GM10248 (cell line): ENCODE measurements at regions not wholly inside any gene's neighbourhood (a gene's known extent, or its start where the extent isn't known, plus 50 kb on each side); places are given as distances from the start of the nearest gene placed in this dataset.

Experiments used
- CTCF ChIA-PET: fragments of 300-600 bp; sonication (Branson Sonifier 250); formaldehyde crosslinking; extraction: SDS; loops from one replicate; lab custom pipeline; 2021; ENCODE audit warnings: antibody characterized with exemption; lab: Yijun Ruan, JAX
- POLR2A ChIA-PET: fragments of 350-650 bp; sonication (Branson Sonifier 250); formaldehyde crosslinking; extraction: SDS; loops from one replicate; lab custom pipeline; 2020; ENCODE audit warnings: antibody characterized with exemption; lab: Yijun Ruan, JAX
- DNase-seq: peaks from one replicate; pipeline ENCODE4 v3.0.0; 2012; ENCODE audit errors: extremely low spot score
- TF ChIP-seq, protein P1 (sequence below): IDR thresholded peaks from 2 replicates; pipeline ENCODE4 v1.5.1; 2012; ENCODE audit warnings: mild to moderate bottlenecking, low read depth; ENCODE audit errors: extremely low read depth, missing control alignments, control extremely low read depth

DNA sequence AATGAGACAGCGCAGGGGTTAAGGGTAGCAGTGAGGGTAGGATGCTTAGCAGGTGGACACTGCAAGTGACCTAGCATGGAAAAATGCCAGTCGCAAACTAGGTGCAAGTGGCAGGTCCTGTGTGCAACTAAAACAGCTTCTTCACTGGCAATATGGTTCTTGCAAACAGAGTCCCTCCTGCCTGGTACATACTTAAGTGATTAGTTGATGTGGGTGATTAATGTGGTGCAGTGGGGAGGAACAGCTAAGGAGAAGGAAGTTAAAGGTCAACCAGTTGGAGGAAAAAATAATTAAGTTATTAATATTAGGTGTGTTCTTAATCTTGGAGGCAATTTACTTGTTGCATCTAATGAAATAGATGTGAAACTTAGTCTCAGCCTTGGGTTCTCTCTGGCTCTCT, 121.6 kb upstream of the IGFBP7 start:
- TF ChIP-seq, protein P1, sequence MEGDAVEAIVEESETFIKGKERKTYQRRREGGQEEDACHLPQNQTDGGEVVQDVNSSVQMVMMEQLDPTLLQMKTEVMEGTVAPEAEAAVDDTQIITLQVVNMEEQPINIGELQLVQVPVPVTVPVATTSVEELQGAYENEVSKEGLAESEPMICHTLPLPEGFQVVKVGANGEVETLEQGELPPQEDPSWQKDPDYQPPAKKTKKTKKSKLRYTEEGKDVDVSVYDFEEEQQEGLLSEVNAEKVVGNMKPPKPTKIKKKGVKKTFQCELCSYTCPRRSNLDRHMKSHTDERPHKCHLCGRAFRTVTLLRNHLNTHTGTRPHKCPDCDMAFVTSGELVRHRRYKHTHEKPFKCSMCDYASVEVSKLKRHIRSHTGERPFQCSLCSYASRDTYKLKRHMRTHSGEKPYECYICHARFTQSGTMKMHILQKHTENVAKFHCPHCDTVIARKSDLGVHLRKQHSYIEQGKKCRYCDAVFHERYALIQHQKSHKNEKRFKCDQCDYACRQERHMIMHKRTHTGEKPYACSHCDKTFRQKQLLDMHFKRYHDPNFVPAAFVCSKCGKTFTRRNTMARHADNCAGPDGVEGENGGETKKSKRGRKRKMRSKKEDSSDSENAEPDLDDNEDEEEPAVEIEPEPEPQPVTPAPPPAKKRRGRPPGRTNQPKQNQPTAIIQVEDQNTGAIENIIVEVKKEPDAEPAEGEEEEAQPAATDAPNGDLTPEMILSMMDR: no peak
- ChIA-PET POLR2A (no interaction called here), CTCF (no interaction called here)
- DNase-seq: no peak

DNA sequence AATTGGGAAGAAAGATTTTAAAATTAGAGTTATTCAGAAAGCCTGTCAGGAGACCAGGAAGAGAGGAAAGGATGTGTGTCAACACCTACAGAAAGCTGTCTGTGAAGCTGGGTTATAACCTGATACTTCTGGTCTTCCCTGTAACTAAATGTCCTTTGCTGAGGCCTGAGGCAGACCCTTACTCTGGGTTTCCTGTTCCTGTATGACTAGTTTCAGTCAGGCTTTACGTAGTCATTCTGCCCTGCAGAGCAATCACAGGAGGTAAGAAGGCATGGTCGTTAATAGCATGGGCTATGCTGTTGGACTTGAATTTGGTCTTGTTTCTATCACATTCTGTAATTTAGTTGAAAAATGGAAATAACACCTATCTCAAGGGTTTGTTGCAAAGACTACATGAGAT, 110.5 kb upstream of the IGFBP7 start:
- DNase-seq: no peak
- ChIA-PET CTCF (interaction anchor here (1.2 to 4.5 kb wide), 3 partner anchors 8 to 57 kb away, joined by 3 to 19 read pairs (median 5); no protein-coding TSS in a partner anchor), POLR2A (no interaction called here)

DNA sequence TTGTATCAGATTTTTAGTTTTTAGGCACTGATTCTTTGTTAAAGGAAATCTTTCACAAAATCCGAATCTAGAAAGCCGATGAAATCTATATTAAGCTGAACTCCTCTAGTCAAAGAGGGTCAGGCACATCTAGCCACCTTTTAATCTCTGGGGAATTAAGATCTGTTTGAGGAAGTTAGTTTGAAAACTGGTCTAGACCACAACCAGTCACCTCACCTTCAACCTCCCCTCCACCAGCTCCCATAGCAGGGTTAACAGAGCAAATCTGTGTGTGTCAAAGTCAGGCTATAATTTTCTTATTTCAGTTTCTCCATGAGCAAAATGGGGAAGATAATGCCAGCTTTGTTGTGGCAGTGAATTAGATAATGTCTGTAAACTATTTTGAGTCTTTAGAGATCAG, 110.0 kb upstream of the IGFBP7 start:
- POLR2A ChIA-PET: no interaction called here
- CTCF ChIA-PET: interaction anchor here (1.2 to 4.5 kb wide), 3 partner anchors 9 to 56 kb away, joined by 3 to 19 read pairs (median 5); no protein-coding TSS in a partner anchor
- no peak for DNase-seq
- TF ChIP-seq, protein P1: no peak

More for the DNA sequence above, 110.5 kb upstream of the IGFBP7 start:
- TF ChIP-seq, protein P1: no peak

DNA sequence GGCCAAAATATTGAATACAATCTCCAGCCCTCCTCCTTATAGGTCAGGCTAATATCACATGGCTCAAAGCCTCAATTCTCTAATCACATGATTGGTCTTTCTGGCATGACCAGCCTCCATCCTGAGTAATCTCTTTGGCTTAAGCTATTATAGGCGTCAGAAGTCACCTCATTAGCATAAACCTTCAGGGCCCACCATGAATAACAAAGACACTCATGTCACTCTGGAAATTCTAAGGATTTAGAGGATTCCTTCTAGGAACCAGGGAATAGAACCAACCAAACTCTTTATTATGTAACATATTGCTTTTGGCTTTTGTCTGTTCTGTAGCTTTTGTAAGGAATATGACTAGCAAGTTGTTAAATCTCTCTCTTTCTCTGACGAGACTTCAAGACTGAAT, 109.2 kb upstream of the IGFBP7 start:
- TF ChIP-seq, protein P1: no peak
- ChIA-PET CTCF (interaction anchor here (1.0 to 4.5 kb wide), 3 partner anchors 10 to 55 kb away, joined by 3 to 19 read pairs (median 5); no protein-coding TSS in a partner anchor), POLR2A (no interaction called here)
- no peak for DNase-seq

- TF ChIP-seq, protein P1: no peak
- ChIA-PET POLR2A (no interaction called here), CTCF (interaction anchor here (0.9 to 1.5 kb wide), 3 partner anchors 24 to 52 kb away, joined by 3 to 7 read pairs (median 5); no protein-coding TSS in a partner anchor)
- DNase-seq: no peak
These were observed 104.6 kb upstream of the IGFBP7 start for GRCh38 chr4:57214654-57215411.

DNA sequence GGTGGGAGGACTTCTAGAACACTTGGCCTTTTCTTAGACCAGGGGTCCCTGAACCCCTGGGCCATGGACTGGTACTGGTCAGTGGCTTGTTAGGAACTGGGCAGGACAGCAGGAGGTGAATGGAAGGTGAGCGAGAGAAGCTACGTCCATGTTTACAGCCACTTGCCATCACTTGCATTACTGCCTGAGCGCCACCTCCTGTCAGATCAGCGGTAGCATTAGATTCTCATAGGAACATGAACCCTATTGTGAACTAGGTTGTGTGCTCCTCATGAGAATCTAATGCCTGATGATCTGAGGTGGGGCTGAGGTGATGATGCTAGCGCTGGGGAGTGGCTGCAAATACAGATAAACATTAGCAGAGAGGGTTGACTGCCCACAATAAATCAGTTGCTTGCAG, 100.9 kb upstream of the IGFBP7 start:
- DNase-seq: no peak
- CTCF ChIA-PET: no interaction called here
- TF ChIP-seq, protein P1: no peak
- POLR2A ChIA-PET: no interaction called here
